B cell (primary cell): ENCODE measurements at regions not wholly inside any gene's neighbourhood (a gene's known extent, or its start where the extent isn't known, plus 50 kb on each side); places are given as distances from the start of the nearest gene placed in this dataset.

Experiments
- ATAC-seq: fragments of 200-7000 bp; cut with Tn5 transposase; one replicate; pipeline ENCODE4 v1.10.0; 2021; ENCODE audit warnings: low read depth, mild to moderate bottlenecking, moderate number of reproducible peaks, moderate library complexity
- CTCF ChIA-PET: fragments of 350-600 bp; sonication (Branson Sonifier 250); formaldehyde crosslinking; loops from one replicate; lab custom pipeline; 2021; ENCODE audit warnings: antibody characterized with exemption, inconsistent platforms; lab: Charles Lee
- POLR2A ChIA-PET: fragments of 350-600 bp; sonication (Branson Sonifier 250); formaldehyde crosslinking; loops from one replicate; lab custom pipeline; 2021; ENCODE audit warnings: antibody characterized with exemption; lab: Charles Lee
- DNase-seq: peaks from one replicate; pipeline ENCODE4 v3.0.0; 2013
- H2AFZ ChIP-seq: 2 replicates; pipeline ENCODE4 v1.6.1; 2012; ENCODE audit warnings: mild to moderate bottlenecking, low read depth, low read length; ENCODE audit not compliant: insufficient read depth, poor library complexity, severe bottlenecking
- H3K27ac ChIP-seq, 2 donors: 1 replicate in 1 of 2; 2 replicates in 1 of 2; pipeline ENCODE4 v1.5.1; 2012 to 2013; ENCODE audit warnings: low read length in 2 of 2, mild to moderate bottlenecking in 2 of 2, moderate library complexity in 1 of 2
- H3K27me3 ChIP-seq, 4 experiments: fragments of 200-600 bp in 1 of 4; sonication (generic) in 1 of 4; replicated peaks in 1 of 4; 1 replicate in 2 of 4; 2 replicates in 2 of 4; pipeline versions ENCODE4 v1.6.1 to v1.7.0; 2013 to 2016; ENCODE audit warnings: low read length in 3 of 4, mild to moderate bottlenecking in 2 of 4, mixed read lengths in 1 of 4, moderate library complexity in 1 of 4; ENCODE audit not compliant: insufficient read depth in 4 of 4, control insufficient read depth in 3 of 4; ENCODE audit errors: control extremely low read depth in 1 of 4
- H3K36me3 ChIP-seq, 2 experiments: replicated peaks in 1 of 2; 1 replicate in 1 of 2; 2 replicates in 1 of 2; pipeline versions ENCODE4 v1.6.1 to v1.7.1; 2013; ENCODE audit warnings: low read length in 1 of 2; ENCODE audit not compliant: insufficient read depth in 2 of 2, control insufficient read depth in 1 of 2; ENCODE audit errors: control extremely low read depth in 1 of 2, extremely low read depth in 1 of 2
- H3K4me1 ChIP-seq, 2 donors: fragments of 200-600 bp in 1 of 2; sonication (generic) in 1 of 2; 1 replicate in 1 of 2; 2 replicates in 1 of 2; pipeline versions ENCODE4 v1.5.1 to v1.6.1; 2013 to 2017; ENCODE audit warnings: low read length in 2 of 2; ENCODE audit not compliant: control insufficient read depth in 2 of 2, insufficient read depth in 2 of 2
- H3K4me2 ChIP-seq: replicated peaks from 2 replicates; pipeline ENCODE3; 2012; ENCODE audit warnings: mild to moderate bottlenecking, low read depth, low read length; ENCODE audit not compliant: poor library complexity, severe bottlenecking
- H3K4me3 ChIP-seq, 5 experiments: fragments of 200-600 bp in 1 of 5; sonication (generic) in 1 of 5; 1 replicate in 3 of 5; 2 replicates in 2 of 5; pipeline versions ENCODE4 v1.5.1 to v1.7.0; 2011 to 2016; ENCODE audit warnings: low read length in 4 of 5, mild to moderate bottlenecking in 4 of 5, low read depth in 2 of 5, control low read depth in 1 of 5, moderate library complexity in 1 of 5; ENCODE audit not compliant: insufficient read depth in 1 of 5; ENCODE audit errors: control extremely low read depth in 1 of 5, extremely low read depth in 1 of 5
- H3K79me2 ChIP-seq: fragments of 200-600 bp; sonication (generic); one replicate; pipeline ENCODE4 v1.6.0; 2016; ENCODE audit warnings: low read length; ENCODE audit not compliant: control insufficient read depth, insufficient read depth
- H3K9ac ChIP-seq: fragments of 200-600 bp; sonication (generic); 2 replicates; pipeline ENCODE4 v1.6.1; 2017; ENCODE audit warnings: mild to moderate bottlenecking, low read length, moderate library complexity
- H3K9me3 ChIP-seq, 3 donors: one replicate each; pipeline versions ENCODE4 v1.6.1 to v1.7.1; 2013; ENCODE audit warnings: low read length in 2 of 3; ENCODE audit not compliant: control insufficient read depth in 2 of 3, insufficient read depth in 1 of 3; ENCODE audit errors: control extremely low read depth in 1 of 3
- H4K20me1 ChIP-seq: 2 replicates; pipeline ENCODE4 v1.6.0; 2012; ENCODE audit warnings: mild to moderate bottlenecking, low read length; ENCODE audit not compliant: insufficient read depth, control insufficient read depth, poor library complexity, severe bottlenecking
- H3K27ac Mint-ChIP-seq: one replicate; pipeline ENCODE4 v1.8.0; 2021; ENCODE audit warnings: mixed read lengths
- H3K27me3 Mint-ChIP-seq: one replicate; pipeline ENCODE4 v1.8.0; 2021; ENCODE audit warnings: mixed read lengths
- H3K4me1 Mint-ChIP-seq: one replicate; pipeline ENCODE4 v1.8.0; 2021; ENCODE audit warnings: mixed read lengths
- H3K4me3 Mint-ChIP-seq: one replicate; pipeline ENCODE4 v1.8.0; 2021; ENCODE audit warnings: mixed read lengths
- H3K9me3 Mint-ChIP-seq: one replicate; pipeline ENCODE4 v1.8.0; 2022; ENCODE audit warnings: mixed read lengths; ENCODE audit not compliant: insufficient read depth
- EZH2 ChIP-seq: IDR thresholded peaks from 2 replicates; pipeline ENCODE4 v1.6.1; 2012; ENCODE audit warnings: borderline replicate concordance, low read depth, mild to moderate bottlenecking, moderate library complexity, low read length; ENCODE audit not compliant: insufficient read depth, poor library complexity, severe bottlenecking
- WGBS: methylation state at CpG from one replicate; pipeline ENCODE4 v1.1.5; 2013; ENCODE audit warnings: missing lambda C conversion rate; ENCODE audit not compliant: insufficient coverage; 5-methylcytosine and 5-hydroxymethylcytosine counted together
- intact Hi-C: fragments of 100-400 bp; cut with micrococcal nuclease; formaldehyde crosslinking; loops from one replicate; pipeline ENCODE4 v1.10.0; 2022
- TF ChIP-seq, protein P1 (sequence below): fragments of 200-600 bp; IDR thresholded peaks from one replicate; pipeline ENCODE4 v1.8.0; 2022; ENCODE audit warnings: antibody characterized with exemption, mild to moderate bottlenecking

DNA sequence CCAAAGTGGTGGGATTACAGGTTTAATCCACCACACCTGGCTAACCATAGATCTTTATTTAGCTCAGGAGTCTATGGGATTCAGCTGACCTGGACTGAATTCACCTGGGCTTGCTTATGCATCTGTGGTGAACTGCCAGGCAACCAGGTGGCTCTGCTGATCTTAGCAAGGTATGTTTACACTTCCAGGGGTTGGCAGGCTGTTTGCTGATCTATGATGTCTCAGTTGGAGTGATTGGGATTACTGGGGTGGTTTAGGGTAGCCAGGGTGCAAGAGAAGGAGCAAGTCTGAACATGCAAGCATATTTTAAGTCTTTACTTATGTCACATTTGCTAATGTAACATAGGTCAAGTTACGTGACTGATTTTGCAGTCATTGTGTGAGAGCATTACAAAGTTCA, 63.6 kb upstream of the JAK2 start:
- Mint-ChIP-seq H3K9me3 (no peaks in the 10 kb centered on the region), H3K4me1 (peaks cover 9% of the 10 kb centered on the region), H3K27me3 (no peaks in the 10 kb centered on the region), H3K4me3 (no peak overlapping the region), H3K27ac (no peak overlapping the region)
- TF ChIP-seq, protein P1, sequence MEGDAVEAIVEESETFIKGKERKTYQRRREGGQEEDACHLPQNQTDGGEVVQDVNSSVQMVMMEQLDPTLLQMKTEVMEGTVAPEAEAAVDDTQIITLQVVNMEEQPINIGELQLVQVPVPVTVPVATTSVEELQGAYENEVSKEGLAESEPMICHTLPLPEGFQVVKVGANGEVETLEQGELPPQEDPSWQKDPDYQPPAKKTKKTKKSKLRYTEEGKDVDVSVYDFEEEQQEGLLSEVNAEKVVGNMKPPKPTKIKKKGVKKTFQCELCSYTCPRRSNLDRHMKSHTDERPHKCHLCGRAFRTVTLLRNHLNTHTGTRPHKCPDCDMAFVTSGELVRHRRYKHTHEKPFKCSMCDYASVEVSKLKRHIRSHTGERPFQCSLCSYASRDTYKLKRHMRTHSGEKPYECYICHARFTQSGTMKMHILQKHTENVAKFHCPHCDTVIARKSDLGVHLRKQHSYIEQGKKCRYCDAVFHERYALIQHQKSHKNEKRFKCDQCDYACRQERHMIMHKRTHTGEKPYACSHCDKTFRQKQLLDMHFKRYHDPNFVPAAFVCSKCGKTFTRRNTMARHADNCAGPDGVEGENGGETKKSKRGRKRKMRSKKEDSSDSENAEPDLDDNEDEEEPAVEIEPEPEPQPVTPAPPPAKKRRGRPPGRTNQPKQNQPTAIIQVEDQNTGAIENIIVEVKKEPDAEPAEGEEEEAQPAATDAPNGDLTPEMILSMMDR = no peak
- TF ChIP-seq EZH2 = no peak
- no peak overlapping the region for H2AFZ ChIP-seq
- H3K9me3 ChIP-seq = peaks cover 0 to 8% (median 0%) of the 10 kb centered on the region in 3 donors
- H3K4me1 ChIP-seq = peaks cover 6 to 8% of the 10 kb centered on the region in 2 donors
- no peak overlapping the region for H3K9ac ChIP-seq
- ChIA-PET CTCF (interaction anchor here (5.0 kb wide), 1 partner anchor 160 kb away, joined by 61 read pairs; no protein-coding TSS in a partner anchor), POLR2A (no interaction called here)
- WGBS = 80% methylated on average over 1 of the region's 1 CpG
- no peak overlapping the region for H3K4me3 ChIP-seq
- no peak overlapping the region for H3K4me2 ChIP-seq
- ATAC-seq (no peak), DNase-seq (no peak)
- H3K79me2 ChIP-seq = no peaks in the 10 kb centered on the region
- H3K27me3 ChIP-seq = no peaks in the 10 kb centered on the region
- intact Hi-C loops = no loop called here
- no peaks in the 10 kb centered on the region for H3K36me3 ChIP-seq
- H3K27ac ChIP-seq = no peak overlapping the region
- no peaks in the 10 kb centered on the region for H4K20me1 ChIP-seq

DNA sequence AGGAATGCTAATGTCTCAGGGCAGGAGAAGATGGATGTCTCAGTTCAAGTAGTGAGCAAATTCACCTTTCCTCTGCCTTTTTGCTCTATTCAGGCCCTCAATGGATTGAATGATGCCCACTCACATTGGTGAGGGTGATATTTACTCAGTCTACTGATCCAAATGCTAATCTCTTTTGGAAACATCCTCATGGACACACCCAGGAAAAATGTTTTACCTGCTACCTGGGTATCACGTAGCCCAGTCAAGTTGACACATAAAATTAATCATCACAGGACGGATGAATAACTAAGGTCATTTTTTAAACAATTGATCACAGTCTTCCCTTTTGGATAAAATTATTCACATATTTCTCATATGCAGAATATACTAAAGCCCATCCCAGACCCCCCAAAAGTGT, 63.0 kb upstream of the JAK2 start:
- no peaks in the 10 kb centered on the region for H4K20me1 ChIP-seq
- Mint-ChIP-seq H3K9me3 (no peaks in the 10 kb centered on the region), H3K4me1 (peaks cover 9% of the 10 kb centered on the region), H3K27me3 (no peaks in the 10 kb centered on the region), H3K4me3 (no peak overlapping the region), H3K27ac (no peak overlapping the region)
- H2AFZ ChIP-seq = no peak overlapping the region
- DNase-seq (no peak), ATAC-seq (no peak)
- TF ChIP-seq, protein P1 = no peak
- no peak for TF ChIP-seq EZH2
- H3K27ac ChIP-seq = no peak overlapping the region
- H3K9ac ChIP-seq = no peak overlapping the region
- H3K4me2 ChIP-seq = no peak overlapping the region
- H3K36me3 ChIP-seq = no peaks in the 10 kb centered on the region
- H3K4me3 ChIP-seq = no peak overlapping the region
- 100% methylated on average over 2 of the region's 2 CpGs for WGBS
- H3K27me3 ChIP-seq = no peaks in the 10 kb centered on the region
- ChIA-PET POLR2A (no interaction called here), CTCF (interaction anchor here (2.9 to 5.0 kb wide), 2 partner anchors 17 to 161 kb away, joined by 12 to 61 read pairs; no protein-coding TSS in a partner anchor)
- no peaks in the 10 kb centered on the region for H3K79me2 ChIP-seq
- peaks cover 0 to 8% (median 0%) of the 10 kb centered on the region in 3 donors for H3K9me3 ChIP-seq
- peaks cover 6 to 8% of the 10 kb centered on the region in 2 donors for H3K4me1 ChIP-seq
- intact Hi-C loops = no loop called here
